Suppressor macrophage treated with lipopolysaccharide for 4 hours (primary cell): ENCODE measurements at regions not wholly inside any gene's neighbourhood (a gene's known extent, or its start where the extent isn't known, plus 50 kb on each side); places are given as distances from the start of the nearest gene placed in this dataset.

Experiments
- DNase-seq: peaks from one replicate; pipeline ENCODE4 v3.0.0-alpha.2; 2020

DNA sequence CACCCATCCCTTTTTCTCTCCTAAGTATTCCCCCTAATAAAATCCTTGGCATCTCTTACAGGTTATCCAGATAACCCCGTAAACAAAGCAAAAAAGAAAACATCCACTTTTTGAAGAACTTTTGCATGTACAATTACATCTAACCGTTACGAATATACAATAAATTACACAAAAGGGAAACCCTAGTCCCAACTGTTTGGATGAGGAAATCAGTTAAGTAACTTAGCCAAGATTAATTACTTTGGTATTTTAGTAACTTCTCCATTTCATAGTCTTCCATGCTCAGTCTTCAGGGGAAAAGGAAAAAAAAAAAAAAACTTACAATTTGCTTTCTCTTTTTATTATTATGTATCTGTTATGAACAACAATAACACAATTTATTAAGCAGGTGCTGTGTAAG, 212.9 kb downstream of the ACTL7B start:
- peak; percentile 43 for DNase-seq

- DNase-seq = no peak
Measured at GRCh38 chr9:108640230-108640629, 215.6 kb downstream of the ACTL7B start.

DNA sequence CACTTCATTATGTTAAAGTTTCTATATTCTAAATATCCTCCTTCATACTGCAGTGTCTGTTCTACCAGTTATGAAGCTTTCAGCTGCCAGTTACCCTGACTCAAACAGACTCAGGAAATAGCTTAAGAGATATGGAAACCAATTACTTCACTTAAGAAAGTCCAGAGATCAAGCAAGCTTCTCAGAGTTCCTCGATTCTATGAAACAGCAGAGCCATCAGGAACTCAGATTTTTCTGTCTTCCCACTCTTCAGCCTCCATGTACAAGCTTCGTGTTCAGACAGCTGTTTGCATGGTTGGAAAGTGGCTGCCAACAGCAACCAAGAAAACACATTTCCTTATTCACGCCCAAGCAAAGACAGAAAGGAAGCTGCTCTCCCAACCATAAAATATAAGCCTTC, 216.1 kb downstream of the ACTL7B start:
- DNase-seq = peak; percentile 71

DNA sequence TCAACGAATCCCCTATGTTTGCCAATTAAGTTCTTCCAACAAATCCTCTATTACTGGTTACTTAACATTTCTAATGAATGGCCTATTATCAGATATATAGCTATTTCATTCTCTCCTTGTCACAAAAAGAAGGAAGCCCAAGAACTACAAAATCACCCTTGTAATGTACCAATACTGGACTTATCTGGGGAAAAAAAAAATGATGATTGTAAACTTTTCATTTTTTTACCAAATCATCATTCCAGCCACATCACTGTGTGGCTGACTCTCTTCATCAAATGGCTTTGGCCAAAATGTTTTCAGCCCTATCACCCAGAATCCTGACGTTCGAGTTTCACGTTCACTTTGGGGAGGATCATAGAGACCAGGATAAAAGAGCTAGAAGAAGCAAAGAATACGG, 216.7 kb downstream of the ACTL7B start:
- peak; percentile 32 for DNase-seq

DNA sequence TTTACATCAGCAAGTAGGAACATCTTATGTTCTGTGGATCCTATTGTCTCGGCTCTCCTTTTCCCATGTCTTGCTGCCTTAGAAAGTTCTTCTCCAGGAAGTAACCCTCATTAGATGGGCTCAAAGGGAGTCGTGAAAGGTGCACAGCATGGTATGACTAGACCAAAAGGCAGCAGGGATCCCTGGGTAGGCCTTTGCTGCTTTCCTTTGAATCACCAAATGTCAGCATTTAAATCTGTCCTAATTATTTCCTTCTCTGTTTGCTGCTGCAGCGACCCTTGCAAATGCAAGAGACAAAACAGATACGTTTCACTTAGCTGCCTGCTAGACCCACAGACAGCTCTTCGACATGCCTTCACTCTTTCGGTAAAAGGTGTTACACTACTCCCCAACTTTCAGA, 218.4 kb downstream of the ACTL7B start:
- DNase-seq = no peak

DNA sequence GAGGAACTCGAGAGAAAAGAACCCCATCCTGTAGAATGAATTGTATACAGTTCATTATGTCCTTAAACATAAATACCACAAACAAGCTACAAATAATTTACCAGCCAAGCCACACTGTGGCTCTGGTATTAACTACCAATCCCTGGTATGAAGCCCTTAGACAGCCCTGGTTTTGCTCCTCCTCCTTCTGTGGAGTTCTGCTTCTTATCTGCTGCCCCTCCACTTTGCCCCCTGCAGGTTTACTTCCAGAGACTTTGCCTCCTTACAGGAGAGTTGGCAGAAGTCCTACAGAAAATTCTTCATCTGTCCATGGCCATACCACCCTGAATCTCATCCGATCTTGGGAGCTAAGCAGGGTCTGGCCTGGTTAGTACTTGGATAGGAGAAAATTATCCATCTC, 219.8 kb downstream of the ACTL7B start:
- DNase-seq = no peak

DNA sequence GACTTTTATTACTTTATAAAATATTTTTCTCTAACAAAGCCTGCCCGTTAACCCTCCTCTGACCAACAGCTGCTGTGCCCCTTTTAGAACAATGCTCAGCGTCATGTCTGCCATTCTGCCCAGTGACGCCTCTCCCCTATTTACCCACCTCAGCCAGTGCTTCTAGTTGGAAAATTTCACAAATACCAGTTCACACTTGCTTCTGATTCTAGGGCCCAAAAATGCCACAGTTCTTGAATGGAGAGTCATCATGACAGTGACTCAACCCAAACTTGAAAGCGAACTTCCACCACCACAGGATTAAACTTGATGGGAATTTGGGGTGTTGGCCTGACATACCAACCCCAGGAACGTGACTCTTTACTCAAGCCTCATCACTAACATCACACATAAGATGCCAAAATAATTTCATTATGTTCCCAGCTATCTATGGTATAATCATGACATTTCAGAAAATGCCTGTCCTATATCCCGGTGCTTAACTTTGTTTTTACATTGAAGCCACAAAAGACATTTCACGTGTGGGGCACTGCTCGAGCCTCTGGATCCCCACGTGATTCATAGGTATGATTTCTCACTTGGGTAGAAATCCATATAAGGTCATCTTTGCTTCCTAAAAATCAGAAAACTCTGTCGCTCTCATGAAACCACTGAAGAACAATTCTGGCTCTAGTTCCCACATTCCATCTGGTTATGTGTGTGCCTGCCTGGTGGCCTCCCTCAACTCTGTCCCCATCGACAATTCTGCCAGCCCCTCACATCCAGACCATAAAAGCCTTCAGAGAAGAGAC, 220.9 kb downstream of the ACTL7B start:
- DNase-seq = peak; percentile 39

GRCh38 chr9:108634204-108634603, 221.6 kb downstream of the ACTL7B start:
- peak; percentile 33 for DNase-seq

DNA sequence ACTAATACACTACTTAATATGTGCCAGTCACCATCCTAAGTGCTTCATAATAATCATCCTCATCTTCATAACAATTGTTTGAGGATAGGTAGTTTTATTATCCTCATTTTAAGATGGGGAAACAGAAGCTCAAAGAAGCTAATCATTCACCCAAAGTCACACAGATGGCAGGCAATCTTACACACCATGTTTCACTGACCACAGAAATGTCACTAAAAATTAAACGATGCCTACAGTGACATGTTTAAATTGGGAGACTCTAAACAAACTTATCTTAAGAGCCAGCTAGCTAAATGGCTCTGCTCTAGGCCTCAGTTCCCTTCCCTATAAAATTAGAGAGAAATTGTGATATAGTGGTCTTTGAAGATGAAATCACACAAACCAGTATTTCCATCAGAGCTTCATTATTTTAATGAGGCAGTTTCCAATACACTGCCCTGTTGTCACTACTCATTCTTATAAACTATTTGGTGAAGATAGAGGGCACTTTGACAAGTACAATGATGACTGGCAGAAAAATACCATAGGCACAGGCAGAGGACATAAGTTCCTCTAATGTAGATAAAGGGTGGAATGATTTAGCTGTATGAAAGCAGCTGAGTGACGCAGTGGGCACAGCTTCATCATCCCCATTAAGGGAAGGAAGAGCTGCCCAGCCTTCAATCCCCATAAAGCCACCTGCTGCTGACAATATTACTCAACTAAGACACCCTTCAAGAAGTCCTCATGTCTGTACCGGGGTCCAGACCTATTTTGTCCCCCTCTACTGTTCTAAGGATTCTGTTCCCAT, 224.1 kb downstream of the ACTL7B start:
- DNase-seq = peak; percentile 52

- no peak for DNase-seq
Measured at GRCh38 chr9:108628316-108628715, 227.5 kb downstream of the ACTL7B start.

DNA sequence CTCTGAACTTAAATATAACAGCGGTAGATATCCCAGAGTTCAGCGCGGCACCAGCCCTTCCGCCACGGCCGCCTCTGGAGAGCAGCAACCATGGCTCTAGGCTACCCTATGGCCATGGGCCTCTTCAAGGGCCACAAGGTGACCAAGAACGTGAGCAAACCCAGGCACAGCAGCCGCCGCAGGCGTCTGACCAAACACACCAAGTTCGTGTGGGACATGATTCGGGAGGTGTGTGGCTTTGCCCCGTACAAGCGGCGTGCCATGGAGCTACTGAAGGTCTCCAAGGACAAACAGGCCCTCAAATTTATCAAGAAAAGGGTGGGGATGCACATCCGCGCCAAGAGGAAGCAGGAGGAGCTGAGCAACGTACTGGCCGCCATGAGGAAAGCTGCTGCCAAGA, 229.0 kb downstream of the ACTL7B start:
- no peak for DNase-seq

DNA sequence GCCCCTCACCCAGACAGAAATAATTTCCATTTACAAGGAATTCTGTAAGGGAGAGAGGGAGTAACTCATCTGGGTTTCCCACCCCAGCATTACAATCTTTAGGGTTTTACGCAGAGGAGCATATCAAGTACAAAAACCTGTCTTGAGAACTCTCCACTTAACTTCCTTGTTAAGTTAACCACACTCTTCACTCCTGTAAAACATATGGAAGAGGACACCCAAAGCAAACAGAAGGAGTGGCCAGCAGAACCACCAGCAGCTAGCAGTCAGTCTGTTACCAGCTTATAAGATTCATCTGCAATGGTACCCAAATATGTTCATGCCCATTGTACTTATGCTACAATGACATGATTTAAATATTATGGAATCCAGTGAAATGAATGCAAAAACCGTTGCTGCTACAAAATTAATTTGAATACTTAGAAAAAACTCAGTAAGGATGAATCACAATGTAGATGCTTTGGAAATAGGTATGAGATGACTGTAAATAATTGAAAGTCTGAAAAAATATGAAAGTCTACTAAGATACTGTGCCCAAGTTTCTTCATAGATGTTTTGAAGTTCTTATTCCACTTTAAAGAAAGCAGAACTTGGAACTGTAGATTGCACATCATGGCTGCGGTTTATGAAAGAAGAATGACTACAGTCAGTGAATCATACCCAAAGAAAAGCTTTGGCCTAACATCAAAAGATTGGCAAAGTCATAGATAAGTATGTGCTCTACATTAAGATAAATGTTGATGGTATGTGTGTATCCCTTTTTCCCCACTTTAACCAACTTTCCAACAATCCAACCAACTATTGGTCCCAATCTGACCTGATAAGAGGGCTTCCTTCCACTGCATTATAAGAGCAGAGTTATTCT, 233.6 kb downstream of the ACTL7B start:
- peak; percentile 87 for DNase-seq

DNA sequence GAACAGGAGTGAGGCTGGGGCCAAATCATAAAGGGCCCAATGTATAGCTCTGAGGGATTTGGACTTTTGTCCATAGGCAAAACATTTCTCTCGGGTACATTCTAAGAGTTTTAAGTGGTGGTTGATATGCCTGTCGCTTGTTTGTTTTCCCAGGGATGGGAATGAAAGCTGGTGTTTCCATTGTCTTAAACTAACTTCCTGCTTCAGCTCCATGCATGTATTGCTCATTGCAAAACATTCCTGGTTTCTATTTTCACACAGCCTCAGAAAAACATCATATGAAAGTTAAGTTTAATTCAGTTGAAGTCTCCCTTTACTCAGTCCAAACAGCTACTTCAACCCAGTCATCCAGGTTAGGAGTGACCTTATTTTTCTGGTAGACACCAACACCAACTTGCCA, 235.0 kb downstream of the ACTL7B start:
- peak; percentile 40 for DNase-seq

DNA sequence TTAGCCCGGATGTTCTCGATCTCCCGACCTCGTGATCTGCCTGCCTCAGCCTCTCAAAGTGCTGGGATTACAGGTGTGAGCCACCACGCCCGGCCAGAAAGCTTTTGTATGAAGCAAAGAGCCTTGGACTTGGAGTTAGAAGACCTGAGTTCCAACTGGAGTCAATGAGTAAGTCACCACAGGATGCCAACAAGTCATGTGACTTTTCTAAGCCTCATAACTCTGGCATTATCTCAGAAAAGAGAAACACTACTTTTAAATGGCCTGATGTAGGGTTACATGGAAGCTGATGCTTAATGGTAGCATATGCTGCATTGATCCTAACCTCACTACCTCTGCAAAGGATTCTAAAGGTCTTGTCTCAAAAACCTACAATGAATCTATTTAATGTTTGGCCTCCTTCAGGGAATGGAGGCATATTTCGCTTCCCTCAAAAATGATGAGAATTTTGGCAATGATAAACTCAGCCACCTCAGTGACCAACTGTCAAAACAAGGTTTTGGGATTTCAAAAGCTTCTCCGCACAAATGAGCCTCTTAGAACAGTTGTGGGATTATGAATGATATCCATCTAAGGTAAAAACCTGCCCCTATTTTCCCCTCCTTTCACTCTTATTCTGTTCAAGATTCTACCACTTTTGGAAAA, 236.8 kb downstream of the ACTL7B start:
- peak; percentile 9 for DNase-seq

- no peak for DNase-seq
Measured at GRCh38 chr9:108617676-108618075, 238.1 kb downstream of the ACTL7B start.

DNA sequence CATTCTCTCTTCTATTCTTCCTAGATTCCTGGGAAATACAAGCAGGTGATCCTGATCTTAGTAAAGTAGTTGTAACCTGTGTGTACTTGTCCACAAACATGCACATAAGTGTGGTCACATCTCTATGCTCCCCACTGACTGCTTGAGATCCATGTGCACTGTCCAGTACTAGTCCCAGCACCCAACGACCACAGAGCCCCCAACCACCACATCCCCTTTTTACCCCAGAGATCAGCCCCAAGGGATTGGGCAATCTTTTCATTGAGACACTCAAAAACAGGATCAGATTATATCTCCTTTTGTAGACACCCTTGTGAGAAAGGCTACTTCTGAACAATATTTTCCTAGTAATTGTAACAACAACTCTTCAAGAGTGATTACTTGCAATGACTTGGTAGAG, 240.6 kb downstream of the ACTL7B start:
- no peak for DNase-seq

- no peak for DNase-seq
Measured at GRCh38 chr9:108612513-108612912, 243.3 kb downstream of the ACTL7B start.

GRCh38 chr9:108609897-108610253, 245.9 kb downstream of the ACTL7B start:
- DNase-seq = no peak

DNA sequence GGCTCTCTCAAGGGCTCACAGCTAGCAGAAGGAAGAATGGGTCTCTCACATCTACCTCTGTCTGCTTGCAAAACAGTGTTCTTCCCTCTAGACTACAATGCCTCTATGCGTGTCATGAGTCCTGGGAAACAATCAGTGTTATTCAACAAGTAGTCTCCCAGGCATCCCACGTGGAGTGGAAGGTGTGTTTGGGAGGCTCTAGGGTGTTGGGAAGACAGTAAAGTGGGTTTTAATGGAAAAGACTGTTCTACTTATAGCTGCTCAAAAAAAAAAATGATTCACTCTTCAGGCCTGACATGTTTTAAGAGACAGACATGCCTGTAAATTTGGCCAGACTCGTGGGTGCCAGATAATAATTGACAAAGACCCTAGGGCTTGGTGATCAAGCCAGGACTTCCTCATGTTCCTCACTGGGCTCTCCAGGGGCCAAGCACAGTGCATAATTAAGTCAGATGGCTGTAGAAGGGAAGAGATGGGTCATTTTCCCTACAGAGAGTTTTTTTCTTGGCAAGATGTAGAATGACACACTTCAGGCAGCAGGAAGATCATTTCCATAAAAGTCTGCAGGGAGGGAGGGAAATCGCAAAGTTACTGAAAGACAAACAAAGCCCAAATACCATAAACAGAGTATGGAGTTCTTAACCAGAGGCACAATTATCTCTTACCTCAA, 246.4 kb downstream of the ACTL7B start:
- no peak for DNase-seq

DNA sequence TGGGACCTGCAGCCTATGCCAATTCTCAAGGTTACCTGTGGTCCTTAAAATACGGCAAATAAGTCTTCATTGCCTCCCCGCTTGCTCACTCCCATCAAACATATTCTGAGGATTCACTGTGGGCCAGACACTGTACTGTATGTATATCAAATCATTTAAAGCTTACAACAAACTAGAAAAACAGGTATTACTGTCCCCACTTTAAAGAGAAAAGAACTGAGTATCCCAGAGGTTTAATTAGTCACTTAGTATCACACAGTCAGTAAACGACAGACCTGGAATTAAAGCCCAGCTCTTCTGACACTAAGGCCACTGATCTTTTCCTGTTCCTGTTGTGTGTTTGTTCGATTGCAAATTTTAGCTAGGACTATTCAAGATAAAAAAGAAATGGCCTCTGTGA, 248.2 kb downstream of the ACTL7B start:
- DNase-seq = no peak

DNA sequence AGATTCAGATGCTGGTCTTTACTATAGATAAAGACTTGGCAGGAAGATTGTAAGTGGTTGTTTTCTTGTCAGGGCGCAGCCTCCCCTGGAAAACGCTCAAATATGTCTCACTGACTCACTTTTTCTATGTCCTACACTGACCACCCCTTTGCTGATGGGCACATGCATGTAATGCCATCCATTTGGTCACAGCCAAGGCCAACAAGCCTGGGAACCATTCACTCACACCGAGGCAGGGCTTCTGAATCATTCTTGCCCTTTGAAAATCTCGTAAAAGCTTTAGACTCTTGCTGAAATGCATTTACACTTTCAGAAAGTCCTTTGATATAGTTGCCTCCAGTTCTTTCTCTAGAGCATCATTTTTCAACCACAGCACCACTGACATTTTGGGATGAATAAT, 249.4 kb downstream of the ACTL7B start:
- no peak for DNase-seq

GRCh38 chr9:108603141-108603540, 252.6 kb downstream of the ACTL7B start:
- no peak for DNase-seq
